COLO829 (cell line): ENCODE measurements at regions not wholly inside any gene's neighbourhood (a gene's known extent, or its start where the extent isn't known, plus 50 kb on each side); places are given as distances from the start of the nearest gene placed in this dataset.
"Not testable (repeated sequence)": the region's sequence is repeated elsewhere in the genome, so short reads cannot be mapped to it uniquely, and the experiment has no call there.

Source experiments
- DNase-seq: peaks from one replicate; pipeline ENCODE4 v3.0.0; 2012; ENCODE audit warnings: low spot score

- no peak for DNase-seq
Measured at GRCh38 chr18:76307293-76307690, 187.8 kb downstream of the ZNF516 start.

DNA sequence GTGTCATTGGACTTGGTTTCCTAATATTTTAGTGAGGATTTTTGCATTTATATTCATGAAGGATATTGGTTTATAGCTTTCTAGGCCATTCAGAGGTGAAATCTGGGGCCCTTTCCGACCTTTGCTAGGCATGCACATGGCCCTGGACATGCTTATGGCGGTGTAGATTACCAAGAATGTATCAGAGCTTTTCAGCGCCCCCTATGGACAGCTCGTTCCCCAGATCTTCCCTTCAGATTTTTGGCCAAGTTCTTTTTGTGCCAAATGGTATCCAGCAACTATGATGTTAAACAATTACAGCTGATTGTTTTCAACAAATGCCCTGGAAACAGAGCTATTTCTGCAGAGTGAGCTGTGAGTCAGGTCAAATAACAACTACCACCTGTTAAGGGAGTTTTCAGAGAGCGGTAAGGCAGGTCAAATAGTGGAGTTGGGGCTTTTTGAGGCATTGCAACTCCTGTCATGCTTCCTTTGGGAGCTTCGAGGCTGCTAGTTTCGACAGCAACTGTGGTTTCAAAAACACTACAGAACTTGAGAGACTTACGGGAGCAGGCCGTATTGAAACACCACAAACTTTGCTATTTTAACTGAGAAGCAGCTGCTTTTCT lies 188.3 kb downstream of the ZNF516 start:
- no peak for DNase-seq

DNA sequence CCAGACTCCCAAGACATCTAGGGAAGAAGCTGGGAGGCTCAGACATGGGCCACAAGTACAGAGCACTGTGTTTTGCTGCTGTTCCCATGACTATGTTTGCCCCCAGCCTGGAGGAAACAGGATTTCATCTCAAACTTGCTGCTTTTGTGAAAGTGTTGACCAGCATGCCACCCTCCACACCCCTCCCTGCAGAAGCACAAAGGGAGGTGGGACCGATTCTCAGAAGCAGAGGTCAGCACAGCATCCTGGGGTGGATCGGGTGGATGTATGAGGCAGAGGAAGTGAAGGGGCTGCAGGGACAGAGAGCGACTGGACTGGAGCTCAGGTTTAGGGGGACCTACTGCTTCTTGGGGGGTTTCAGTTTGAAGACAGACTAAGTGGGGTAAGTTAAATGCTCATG lies 209.2 kb downstream of the ZNF516 start:
- no peak for DNase-seq

DNA sequence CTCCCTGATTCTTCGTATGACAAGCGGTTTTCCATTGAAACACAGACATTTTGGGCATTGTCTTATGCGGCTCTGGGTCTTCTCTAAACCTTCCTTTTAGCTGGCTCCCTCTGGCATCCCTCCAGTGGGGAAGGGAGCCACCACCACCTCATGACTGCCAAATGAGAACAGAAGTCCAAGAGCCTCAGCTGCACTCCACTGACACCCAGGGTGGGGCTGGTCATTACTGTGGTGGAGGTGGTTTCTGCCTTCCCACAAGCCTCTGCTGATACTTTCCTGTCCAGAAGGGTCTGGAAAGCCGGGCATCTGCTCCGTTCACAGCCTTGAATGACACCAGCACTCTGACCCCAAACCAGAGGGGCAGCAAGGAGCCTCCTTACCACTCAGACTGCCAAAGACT lies 213.5 kb downstream of the ZNF516 start:
- no peak for DNase-seq

DNA sequence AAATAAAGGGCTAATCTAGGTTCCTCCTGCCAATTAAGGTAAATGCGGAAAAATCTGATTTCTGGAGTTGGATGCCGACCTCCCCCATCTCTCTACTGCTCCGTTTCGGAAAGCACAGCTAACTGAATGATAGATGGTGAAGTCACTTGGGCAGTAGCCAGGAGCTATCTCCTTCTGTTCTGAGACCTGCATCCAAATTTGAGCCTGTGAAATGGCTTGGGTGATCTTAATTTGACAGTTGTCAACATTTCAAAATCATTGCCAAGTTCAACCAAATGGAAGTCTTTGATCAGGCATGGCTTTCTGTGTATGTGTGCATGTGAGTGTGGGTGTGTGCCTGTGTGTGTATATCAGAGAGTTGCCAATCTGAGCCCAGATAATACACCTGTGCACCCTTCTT lies 217.2 kb downstream of the ZNF516 start:
- no peak for DNase-seq

GRCh38 chr18:76275727-76276313 lies 219.2 kb downstream of the ZNF516 start:
- DNase-seq: no peak

DNA sequence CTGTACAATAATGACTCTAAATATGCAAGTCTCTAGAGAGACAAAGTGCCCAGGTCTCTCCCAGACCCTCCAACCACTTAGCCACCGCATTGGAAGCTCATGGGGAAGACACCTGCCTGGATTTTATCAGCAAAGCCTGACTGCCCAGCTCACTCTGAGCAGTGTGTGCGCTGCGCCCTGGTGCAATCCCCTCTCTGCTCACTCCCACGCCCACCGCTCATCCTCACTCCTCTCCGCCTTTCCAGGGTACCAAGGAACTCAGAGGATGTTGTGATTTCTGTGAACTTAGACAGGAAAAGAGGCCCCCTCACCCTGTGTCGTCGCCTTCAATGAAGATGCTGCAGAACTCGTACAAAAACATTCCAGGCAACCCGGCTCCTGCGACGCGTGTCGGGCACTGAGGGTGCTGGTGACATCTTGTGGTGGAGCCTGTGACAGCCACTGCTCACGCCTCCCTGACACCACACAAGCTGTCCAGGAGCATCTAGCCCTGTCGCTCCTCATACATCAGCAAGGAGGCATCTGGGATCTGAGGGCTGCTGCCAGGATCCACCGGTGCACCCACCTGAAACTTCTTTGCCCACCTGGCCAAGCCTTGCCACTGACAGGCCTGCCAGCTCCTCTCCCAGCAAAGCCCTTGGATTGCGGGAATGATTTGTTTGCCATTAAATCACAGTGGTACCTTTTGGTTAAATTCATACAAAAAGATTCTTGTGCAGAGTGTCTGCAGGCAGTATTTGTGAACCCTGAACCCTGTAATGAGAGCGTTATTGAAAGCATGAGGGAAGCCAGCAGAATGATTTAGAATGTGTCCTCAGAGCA lies 220.4 kb downstream of the ZNF516 start:
- no peak for DNase-seq

- DNase-seq: no peak
Measured at GRCh38 chr18:76273956-76274355, 221.1 kb downstream of the ZNF516 start.

DNA sequence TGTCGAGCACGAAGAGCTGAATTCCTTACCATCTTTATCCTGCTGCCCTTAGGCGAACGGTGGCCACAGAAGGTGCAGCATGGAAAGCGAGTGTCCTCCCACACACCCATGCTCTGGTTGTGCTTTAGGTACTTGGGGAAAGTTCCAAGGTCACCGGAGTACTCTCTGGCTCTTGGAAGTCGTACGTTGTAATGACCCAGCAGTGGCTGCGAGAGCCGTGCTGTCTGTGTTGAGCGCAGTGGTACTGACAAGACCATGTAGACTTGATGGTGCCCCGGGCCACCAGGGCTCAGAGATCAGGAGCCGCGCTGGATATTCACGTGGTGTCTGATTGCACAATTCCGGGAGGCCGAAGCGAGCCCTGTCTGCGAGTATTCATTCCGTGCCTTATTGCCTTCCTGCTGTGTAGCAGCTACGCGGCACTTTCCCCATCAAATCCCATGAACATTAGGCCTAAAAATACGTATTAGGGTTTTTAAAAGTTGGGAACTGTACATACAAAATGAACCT lies 222.0 kb downstream of the ZNF516 start:
- no peak for DNase-seq

DNA sequence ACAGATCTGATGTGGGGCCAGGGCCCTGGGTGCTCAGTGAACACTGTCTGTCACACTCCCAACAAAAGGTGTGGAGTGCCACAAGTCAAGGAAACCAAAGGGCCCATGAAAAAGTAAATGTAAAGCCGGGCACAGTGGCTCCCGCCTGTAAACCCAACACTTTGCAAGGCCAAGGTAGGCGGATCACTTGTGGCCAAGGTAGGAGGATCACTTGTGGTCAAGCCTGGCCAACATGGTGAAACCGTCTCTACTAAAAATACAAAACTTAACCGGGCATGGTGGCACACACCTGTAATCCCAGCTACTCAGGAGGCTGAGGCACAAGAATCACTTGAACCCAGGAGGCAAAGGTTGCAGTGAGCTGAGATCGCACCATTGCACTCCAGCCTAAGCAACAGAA lies 227.6 kb downstream of the ZNF516 start:
- not testable (repeated sequence) for DNase-seq

GRCh38 chr18:76266236-76266991 lies 228.6 kb downstream of the ZNF516 start:
- DNase-seq: no peak

DNA sequence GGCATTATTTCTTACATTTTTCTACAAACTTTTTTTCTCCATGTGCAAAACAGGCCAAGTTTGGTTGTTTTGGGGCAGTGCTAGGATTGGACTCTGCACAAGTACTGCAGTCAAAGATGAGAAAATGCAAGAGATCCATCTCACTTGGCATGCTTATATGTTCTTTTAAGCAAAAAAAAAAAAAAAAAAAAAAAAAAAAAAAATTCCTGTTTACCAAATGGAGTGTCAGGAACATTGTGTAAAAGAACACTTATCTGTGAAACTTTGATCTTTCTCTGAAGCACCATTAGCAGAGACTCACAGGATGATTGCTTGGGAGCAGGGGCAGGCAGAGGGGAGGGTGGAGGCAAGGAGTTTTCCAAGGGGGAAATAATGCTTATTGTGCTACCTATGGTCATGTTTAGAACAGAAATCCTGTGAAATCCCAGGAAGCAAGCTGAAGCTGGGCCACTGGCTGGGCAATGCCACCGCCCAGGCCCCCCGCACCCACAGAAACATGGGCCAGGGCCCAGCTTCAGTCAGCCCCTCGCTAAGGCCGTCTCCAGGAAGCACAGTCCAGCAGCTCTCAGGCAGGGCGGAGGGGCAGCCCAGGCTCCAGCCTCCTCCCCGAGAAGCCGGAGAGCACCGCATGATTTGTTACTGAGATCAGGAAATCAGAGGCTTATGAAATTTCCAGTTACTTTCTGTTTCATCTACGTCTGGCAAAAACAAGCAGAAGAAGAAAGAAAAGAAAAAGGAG lies 229.4 kb downstream of the ZNF516 start:
- DNase-seq: no peak

DNA sequence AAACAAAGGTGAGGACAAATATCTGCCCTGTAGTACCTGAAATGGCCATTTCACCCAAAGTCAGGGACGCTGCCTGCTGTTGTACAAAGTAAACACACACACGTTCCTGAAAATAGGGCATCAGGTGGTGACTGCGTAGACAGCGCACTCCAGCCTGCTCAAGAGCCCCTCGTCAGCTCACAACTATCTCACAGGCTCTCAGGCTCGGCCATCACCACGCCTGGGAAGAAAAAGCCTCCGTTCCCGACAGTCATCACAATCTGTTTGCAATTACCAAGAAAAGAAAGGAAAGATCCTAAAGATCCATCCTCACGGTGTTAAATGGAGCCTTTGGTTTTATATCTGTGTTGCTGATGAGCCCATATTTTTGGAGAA lies 230.2 kb downstream of the ZNF516 start:
- no peak for DNase-seq

DNA sequence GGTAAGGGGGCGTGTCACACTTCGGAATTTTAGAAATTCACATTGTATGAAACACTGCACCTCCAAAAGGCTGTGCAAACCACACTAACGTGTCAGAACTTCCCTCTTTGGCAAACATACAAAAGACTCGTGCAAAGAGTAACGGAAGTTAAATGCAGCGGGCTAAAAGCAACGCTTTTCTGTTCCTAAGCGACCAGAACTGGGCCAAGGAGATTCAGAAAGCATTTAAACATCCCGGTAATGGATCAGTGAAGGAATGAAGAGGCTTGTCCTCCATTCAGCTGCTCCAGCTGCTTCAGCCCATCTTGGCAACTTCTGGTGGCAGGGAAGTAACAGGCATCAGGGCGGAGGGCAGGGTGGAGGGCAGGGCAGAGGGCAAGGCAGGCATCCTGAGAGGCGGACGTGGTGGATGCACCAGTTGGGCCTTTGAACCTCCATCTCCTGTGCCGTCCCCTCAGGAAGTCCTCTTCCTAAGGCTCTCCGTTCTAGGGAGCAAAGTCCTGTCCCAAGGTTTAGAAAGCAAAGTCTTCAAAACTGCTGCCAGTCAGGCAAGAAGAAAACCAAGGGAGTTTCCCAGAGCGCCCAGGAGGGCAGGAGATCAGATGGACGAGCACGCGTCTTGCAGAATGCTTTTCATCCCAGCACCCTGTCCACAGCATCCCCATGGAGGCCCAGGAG lies 230.7 kb downstream of the ZNF516 start:
- no peak for DNase-seq

GRCh38 chr18:76263046-76264005 lies 231.7 kb downstream of the ZNF516 start:
- no peak for DNase-seq

DNA sequence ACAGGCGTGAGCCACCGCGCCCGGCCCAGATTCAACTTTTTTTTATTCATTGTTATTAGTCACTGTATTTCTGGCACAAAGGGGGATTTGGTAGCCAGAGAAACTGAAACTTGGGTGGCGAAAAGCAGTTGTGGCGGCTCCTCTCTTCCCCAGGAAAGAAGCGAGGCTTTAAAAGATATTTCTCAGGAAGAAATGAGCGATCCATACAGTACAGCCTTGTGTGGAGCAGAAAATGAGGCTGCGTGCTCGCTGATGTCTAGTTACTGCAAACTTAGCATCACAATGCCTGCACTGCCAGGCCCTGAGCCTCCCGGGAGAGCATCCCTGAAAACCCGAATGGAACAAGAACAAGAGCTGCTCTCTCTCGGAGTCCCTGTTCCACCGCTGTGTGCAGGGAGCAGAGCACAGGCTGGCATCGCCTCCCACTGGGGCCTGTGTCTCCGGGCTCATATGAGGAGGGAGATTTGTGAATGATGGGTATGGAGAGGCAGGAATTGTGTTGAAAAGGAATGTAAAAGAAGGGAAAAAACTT lies 234.0 kb downstream of the ZNF516 start:
- no peak for DNase-seq

GRCh38 chr18:76259711-76260110 lies 235.3 kb downstream of the ZNF516 start:
- no peak for DNase-seq

GRCh38 chr18:76259096-76259495 lies 235.9 kb downstream of the ZNF516 start:
- no peak for DNase-seq

- DNase-seq: no peak
Measured at GRCh38 chr18:76258209-76258608, 236.8 kb downstream of the ZNF516 start.
